SKM-1 (cell line): ENCODE measurements at regions not wholly inside any gene's neighbourhood (a gene's known extent, or its start where the extent isn't known, plus 50 kb on each side); places are given as distances from the start of the nearest gene placed in this dataset.
A peak's percentile ranks its signal among the peaks of the same experiment; 100 is the strongest.
"Not testable (repeated sequence)": the region's sequence is repeated elsewhere in the genome, so short reads cannot be mapped to it uniquely, and the experiment has no call there.

Experiments used
- DNase-seq: peaks from one replicate; lab custom pipeline; 2025; ENCODE audit not compliant: unreplicated experiment; lab: John Stamatoyannopoulos, UW

- no peak for DNase-seq
Observed at GRCh38 chr4:116551806-116552205, 533.6 kb downstream of the TRAM1L1 start.

GRCh38 chr4:116547632-116548031 lies 537.7 kb downstream of the TRAM1L1 start:
- DNase-seq, result no peak

GRCh38 chr4:116546759-116547158 lies 538.6 kb downstream of the TRAM1L1 start:
- no peak for DNase-seq

- no peak for DNase-seq
Observed at GRCh38 chr4:116544946-116545345, 540.4 kb downstream of the TRAM1L1 start.

GRCh38 chr4:116539744-116540143 lies 545.6 kb downstream of the TRAM1L1 start:
- no peak for DNase-seq

GRCh38 chr4:116537828-116538227 lies 547.5 kb downstream of the TRAM1L1 start:
- DNase-seq, result no peak

- not testable (repeated sequence) for DNase-seq
Observed at GRCh38 chr4:116536024-116536423, 549.4 kb downstream of the TRAM1L1 start.

- peak; percentile 51 for DNase-seq
Observed at GRCh38 chr4:116531870-116532269, 553.5 kb downstream of the TRAM1L1 start.

- no peak for DNase-seq
Observed at GRCh38 chr4:116531026-116531425, 554.4 kb downstream of the TRAM1L1 start.

GRCh38 chr4:116530048-116530447 lies 555.3 kb downstream of the TRAM1L1 start:
- DNase-seq, result no peak

- no peak for DNase-seq
Observed at GRCh38 chr4:116529129-116529528, 556.2 kb downstream of the TRAM1L1 start.

GRCh38 chr4:116522922-116523321 lies 562.5 kb downstream of the TRAM1L1 start:
- no peak for DNase-seq

GRCh38 chr4:116520886-116521285 lies 564.5 kb downstream of the TRAM1L1 start:
- no peak for DNase-seq

- DNase-seq, result no peak
Observed at GRCh38 chr4:116516711-116517110, 568.7 kb downstream of the TRAM1L1 start.

- no peak for DNase-seq
Observed at GRCh38 chr4:116515959-116516358, 569.4 kb downstream of the TRAM1L1 start.

GRCh38 chr4:116512552-116512951 lies 572.8 kb downstream of the TRAM1L1 start:
- no peak for DNase-seq

- no peak for DNase-seq
Observed at GRCh38 chr4:116501954-116502353, 583.4 kb downstream of the TRAM1L1 start.

GRCh38 chr4:116500225-116500624 lies 585.2 kb downstream of the TRAM1L1 start:
- no peak for DNase-seq

GRCh38 chr4:116489739-116490138 lies 595.6 kb downstream of the TRAM1L1 start:
- DNase-seq, result no peak

- no peak for DNase-seq
Observed at GRCh38 chr4:116486401-116486800, 599.0 kb downstream of the TRAM1L1 start.

- no peak for DNase-seq
Observed at GRCh38 chr4:116480546-116480945, 604.8 kb downstream of the TRAM1L1 start.

GRCh38 chr4:116478343-116478742 lies 607.0 kb downstream of the TRAM1L1 start:
- DNase-seq, result no peak

- no peak for DNase-seq
Observed at GRCh38 chr4:116469582-116469981, 615.8 kb downstream of the TRAM1L1 start.

GRCh38 chr4:116453127-116453526 lies 632.2 kb downstream of the TRAM1L1 start:
- DNase-seq, result no peak
